GM06990 (cell line): ENCODE measurements at regions not wholly inside any gene's neighbourhood (a gene's known extent, or its start where the extent isn't known, plus 50 kb on each side); places are given as distances from the start of the nearest gene placed in this dataset.
A peak's percentile ranks its signal among the peaks of the same experiment; 100 is the strongest.

Experiments used
- DNase-seq: peaks from one replicate; pipeline ENCODE4 v3.0.0-alpha.2; 2011; ENCODE audit not compliant: insufficient read length; ENCODE audit errors: extremely low read depth
- H3K27me3 ChIP-seq: replicated peaks from 2 replicates; pipeline ENCODE4 v1.6.0; 2011; ENCODE audit warnings: low read length; ENCODE audit not compliant: control insufficient read depth, insufficient read depth
- H3K36me3 ChIP-seq: 2 replicates; pipeline ENCODE4 v1.5.1; 2011; ENCODE audit warnings: low read length; ENCODE audit not compliant: control insufficient read depth, insufficient read depth
- H3K4me3 ChIP-seq: replicated peaks from 2 replicates; pipeline ENCODE4 v1.5.1; 2011; ENCODE audit warnings: low read depth, mild to moderate bottlenecking, control low read depth, low read length
- TF ChIP-seq, protein P1 (sequence below): IDR thresholded peaks from 2 replicates; pipeline ENCODE4 v1.5.1; 2011; ENCODE audit warnings: low read length, control low read depth, mild to moderate bottlenecking, inconsistent platforms; ENCODE audit not compliant: insufficient read depth, poor library complexity, severe bottlenecking

- TF ChIP-seq, protein P1, sequence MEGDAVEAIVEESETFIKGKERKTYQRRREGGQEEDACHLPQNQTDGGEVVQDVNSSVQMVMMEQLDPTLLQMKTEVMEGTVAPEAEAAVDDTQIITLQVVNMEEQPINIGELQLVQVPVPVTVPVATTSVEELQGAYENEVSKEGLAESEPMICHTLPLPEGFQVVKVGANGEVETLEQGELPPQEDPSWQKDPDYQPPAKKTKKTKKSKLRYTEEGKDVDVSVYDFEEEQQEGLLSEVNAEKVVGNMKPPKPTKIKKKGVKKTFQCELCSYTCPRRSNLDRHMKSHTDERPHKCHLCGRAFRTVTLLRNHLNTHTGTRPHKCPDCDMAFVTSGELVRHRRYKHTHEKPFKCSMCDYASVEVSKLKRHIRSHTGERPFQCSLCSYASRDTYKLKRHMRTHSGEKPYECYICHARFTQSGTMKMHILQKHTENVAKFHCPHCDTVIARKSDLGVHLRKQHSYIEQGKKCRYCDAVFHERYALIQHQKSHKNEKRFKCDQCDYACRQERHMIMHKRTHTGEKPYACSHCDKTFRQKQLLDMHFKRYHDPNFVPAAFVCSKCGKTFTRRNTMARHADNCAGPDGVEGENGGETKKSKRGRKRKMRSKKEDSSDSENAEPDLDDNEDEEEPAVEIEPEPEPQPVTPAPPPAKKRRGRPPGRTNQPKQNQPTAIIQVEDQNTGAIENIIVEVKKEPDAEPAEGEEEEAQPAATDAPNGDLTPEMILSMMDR: peak; percentile 98
- peak; percentile 17 for DNase-seq
Measured at GRCh38 chr5:50962934-50963872, 296.8 kb downstream of the PARP8 start.

GRCh38 chr5:50963971-50964745, 297.7 kb downstream of the PARP8 start:
- H3K4me3 ChIP-seq: no peak overlapping the region
- DNase-seq: peak; percentile 11
- H3K27me3 ChIP-seq: peaks cover 1% of the 10 kb centered on the region
- no peaks in the 10 kb centered on the region for H3K36me3 ChIP-seq
- TF ChIP-seq, protein P1: no peak

More at GRCh38 chr5:50962934-50963872, 296.8 kb downstream of the PARP8 start:
- H3K4me3 ChIP-seq: peak overlapping the region; percentile 55
- H3K36me3 ChIP-seq: no peaks in the 10 kb centered on the region
- H3K27me3 ChIP-seq: peaks cover 1% of the 10 kb centered on the region

DNA sequence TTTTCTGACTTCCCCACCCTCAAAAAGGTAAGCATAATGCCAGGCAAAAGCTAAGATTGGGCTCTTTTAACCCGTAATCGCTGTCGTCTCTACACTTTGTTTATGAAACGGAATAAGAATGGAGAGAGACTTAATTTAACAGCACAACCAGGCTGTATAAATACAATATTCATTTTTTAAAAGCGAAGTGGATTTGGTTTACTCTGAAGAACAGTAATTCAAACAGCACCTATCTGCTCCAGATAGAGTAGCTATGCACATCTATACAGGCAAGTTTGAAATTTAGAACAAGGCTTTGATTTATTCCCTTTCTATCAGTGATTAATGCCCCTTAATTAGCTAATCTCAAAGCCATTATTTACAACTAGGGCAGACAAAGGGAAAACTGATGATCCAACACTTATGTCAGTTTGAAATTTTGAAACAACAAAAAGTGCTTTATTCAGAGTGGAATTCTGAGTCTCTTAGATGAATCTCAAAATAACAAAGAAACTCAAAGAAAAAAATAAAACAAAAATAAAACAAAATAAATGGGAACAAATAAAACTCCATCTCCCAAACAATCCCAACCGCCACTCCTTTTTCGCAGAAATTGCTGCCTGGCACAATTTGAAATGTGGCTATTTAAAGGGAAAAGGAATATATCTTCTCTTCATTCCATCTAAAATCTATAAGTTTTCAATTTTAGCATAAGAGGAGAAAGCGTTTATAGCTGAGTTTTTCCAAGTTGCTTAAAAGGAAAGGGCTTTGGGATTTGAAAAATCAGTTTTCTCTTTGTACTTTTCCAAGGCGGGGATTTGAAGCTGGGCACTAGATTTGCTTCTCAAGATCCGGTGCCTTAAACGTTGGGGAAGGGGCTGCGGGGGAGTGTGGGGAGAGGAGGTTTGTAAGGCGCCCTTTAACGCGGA, 298.6 kb downstream of the PARP8 start:
- H3K36me3 ChIP-seq: no peaks in the 10 kb centered on the region

GRCh38 chr5:50965654-50966375, 299.4 kb downstream of the PARP8 start:
- TF ChIP-seq, protein P1: no peak
- no peak for DNase-seq
- Histone ChIP-seq H3K4me3 (no peak overlapping the region), H3K27me3 (peaks cover 1% of the 10 kb centered on the region), H3K36me3 (no peaks in the 10 kb centered on the region)

More for the DNA sequence above, 298.6 kb downstream of the PARP8 start:
- peaks cover 1% of the 10 kb centered on the region for H3K27me3 ChIP-seq
- TF ChIP-seq, protein P1: no peak
- DNase-seq: no peak
- H3K4me3 ChIP-seq: no peak overlapping the region
